Effector memory CD4-positive, alpha-beta T cell (primary cell): ENCODE measurements at regions not wholly inside any gene's neighbourhood (a gene's known extent, or its start where the extent isn't known, plus 50 kb on each side); places are given as distances from the start of the nearest gene placed in this dataset.
"Not testable (repeated sequence)": the region's sequence is repeated elsewhere in the genome, so short reads cannot be mapped to it uniquely, and the experiment has no call there.

Experiments
- DNase-seq, 3 donors: peaks; one replicate each; pipeline ENCODE4 v3.0.0-alpha.2; 2020
- H3K27ac ChIP-seq: 2 replicates; pipeline ENCODE4 v1.7.0; 2013; ENCODE audit warnings: mild to moderate bottlenecking, low read length, moderate library complexity; ENCODE audit not compliant: insufficient read depth, poor library complexity, severe bottlenecking
- H3K27me3 ChIP-seq: replicated peaks from 2 replicates; pipeline ENCODE4 v1.7.0; 2013; ENCODE audit warnings: mild to moderate bottlenecking, low read length; ENCODE audit not compliant: insufficient read depth, control insufficient read depth, poor library complexity, severe bottlenecking
- H3K36me3 ChIP-seq: 2 replicates; pipeline ENCODE4 v1.7.0; 2013; ENCODE audit warnings: mild to moderate bottlenecking, low read length, moderate library complexity; ENCODE audit not compliant: control insufficient read depth, insufficient read depth
- H3K4me1 ChIP-seq: 2 replicates; pipeline ENCODE4 v1.7.0; 2013; ENCODE audit warnings: low read length, mild to moderate bottlenecking; ENCODE audit not compliant: control insufficient read depth, insufficient read depth, poor library complexity, severe bottlenecking
- H3K4me3 ChIP-seq: 2 replicates; pipeline ENCODE4 v1.7.0; 2013; ENCODE audit warnings: low read length, low read depth, mild to moderate bottlenecking; ENCODE audit not compliant: insufficient read depth, poor library complexity, severe bottlenecking
- H3K9me3 ChIP-seq: 2 replicates; pipeline ENCODE4 v1.7.0; 2013; ENCODE audit warnings: mild to moderate bottlenecking, low read length, moderate library complexity; ENCODE audit not compliant: control insufficient read depth

DNA sequence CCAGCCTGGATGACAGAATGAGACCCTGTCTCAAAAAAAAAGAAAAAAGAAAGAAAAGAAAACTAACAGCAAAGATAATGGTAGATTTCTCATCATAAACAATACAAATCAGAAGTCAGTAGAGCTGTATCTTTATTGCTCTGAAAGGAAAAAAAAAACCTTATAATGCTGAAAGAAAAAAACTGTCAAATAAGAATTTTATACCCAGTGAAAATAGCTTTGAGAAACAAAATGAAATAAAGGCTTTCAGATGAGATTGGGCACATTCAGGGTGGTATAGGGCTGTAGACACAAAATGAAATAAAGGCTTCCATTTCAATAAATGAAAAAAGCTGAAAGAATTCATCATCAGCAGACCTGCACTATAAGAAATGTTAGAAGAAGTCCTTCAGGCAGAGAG lies 105.0 kb upstream of the FOXN3 start:
- H3K4me1 ChIP-seq = no peaks in the 10 kb centered on the region
- H3K4me3 ChIP-seq = no peak overlapping the region
- DNase-seq = no peak
- no peak overlapping the region for H3K27ac ChIP-seq
- no peaks in the 10 kb centered on the region for H3K27me3 ChIP-seq
- H3K36me3 ChIP-seq = no peaks in the 10 kb centered on the region
- no peaks in the 10 kb centered on the region for H3K9me3 ChIP-seq

GRCh38 chr14:89519040-89519439 lies 102.0 kb upstream of the FOXN3 start:
- Histone ChIP-seq H3K27ac (no peak overlapping the region), H3K4me3 (no peak overlapping the region), H3K36me3 (no peaks in the 10 kb centered on the region), H3K27me3 (no peaks in the 10 kb centered on the region), H3K9me3 (no peaks in the 10 kb centered on the region), H3K4me1 (no peaks in the 10 kb centered on the region)
- DNase-seq = no peak

GRCh38 chr14:89516173-89516572 lies 99.1 kb upstream of the FOXN3 start:
- Histone ChIP-seq H3K4me1 (peaks cover 3% of the 10 kb centered on the region), H3K9me3 (no peaks in the 10 kb centered on the region), H3K27me3 (no peaks in the 10 kb centered on the region), H3K4me3 (no peak overlapping the region), H3K36me3 (no peaks in the 10 kb centered on the region), H3K27ac (no peak overlapping the region)
- DNase-seq = no peak

GRCh38 chr14:89514601-89515000 lies 97.6 kb upstream of the FOXN3 start:
- no peak overlapping the region for H3K4me3 ChIP-seq
- peaks cover 9% of the 10 kb centered on the region for H3K4me1 ChIP-seq
- no peak for DNase-seq
- no peaks in the 10 kb centered on the region for H3K9me3 ChIP-seq
- no peaks in the 10 kb centered on the region for H3K36me3 ChIP-seq
- no peak overlapping the region for H3K27ac ChIP-seq
- no peaks in the 10 kb centered on the region for H3K27me3 ChIP-seq

DNA sequence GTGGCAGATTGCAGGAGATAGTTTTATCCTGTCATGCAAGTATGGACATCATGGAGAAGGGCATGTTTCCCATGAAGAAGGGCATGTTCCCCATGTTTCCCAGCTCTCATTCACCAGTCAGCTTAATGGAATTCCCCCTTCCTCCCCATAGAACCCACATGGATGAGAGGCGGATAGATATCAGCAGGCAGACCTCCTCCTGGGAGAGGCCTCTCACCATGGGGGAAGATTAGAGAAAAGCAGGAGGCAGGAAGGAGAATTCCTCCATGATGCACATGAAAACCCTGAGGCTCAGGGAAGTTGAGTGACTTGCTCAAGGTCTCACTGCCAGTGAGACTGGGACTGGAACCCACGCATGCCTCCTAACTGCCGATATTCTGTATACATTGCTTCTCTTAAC lies 92.9 kb upstream of the FOXN3 start:
- no peak overlapping the region for H3K4me3 ChIP-seq
- peaks cover 9% of the 10 kb centered on the region for H3K4me1 ChIP-seq
- H3K27me3 ChIP-seq = no peaks in the 10 kb centered on the region
- H3K36me3 ChIP-seq = peaks cover 5% of the 10 kb centered on the region
- no peak for DNase-seq
- H3K9me3 ChIP-seq = no peaks in the 10 kb centered on the region
- no peak overlapping the region for H3K27ac ChIP-seq

- Histone ChIP-seq H3K36me3 (peaks cover 5% of the 10 kb centered on the region), H3K27ac (no peak overlapping the region), H3K9me3 (no peaks in the 10 kb centered on the region), H3K4me1 (peaks cover 9% of the 10 kb centered on the region), H3K4me3 (no peak overlapping the region), H3K27me3 (no peaks in the 10 kb centered on the region)
- DNase-seq = no peak
These were observed 91.8 kb upstream of the FOXN3 start for GRCh38 chr14:89508863-89509262.

GRCh38 chr14:89507926-89508460 lies 91.0 kb upstream of the FOXN3 start:
- no peak for DNase-seq
- H3K27ac ChIP-seq = no peak overlapping the region
- H3K4me1 ChIP-seq = peaks cover 9% of the 10 kb centered on the region
- H3K36me3 ChIP-seq = peaks cover 5% of the 10 kb centered on the region
- H3K9me3 ChIP-seq = no peaks in the 10 kb centered on the region
- no peak overlapping the region for H3K4me3 ChIP-seq
- no peaks in the 10 kb centered on the region for H3K27me3 ChIP-seq

DNA sequence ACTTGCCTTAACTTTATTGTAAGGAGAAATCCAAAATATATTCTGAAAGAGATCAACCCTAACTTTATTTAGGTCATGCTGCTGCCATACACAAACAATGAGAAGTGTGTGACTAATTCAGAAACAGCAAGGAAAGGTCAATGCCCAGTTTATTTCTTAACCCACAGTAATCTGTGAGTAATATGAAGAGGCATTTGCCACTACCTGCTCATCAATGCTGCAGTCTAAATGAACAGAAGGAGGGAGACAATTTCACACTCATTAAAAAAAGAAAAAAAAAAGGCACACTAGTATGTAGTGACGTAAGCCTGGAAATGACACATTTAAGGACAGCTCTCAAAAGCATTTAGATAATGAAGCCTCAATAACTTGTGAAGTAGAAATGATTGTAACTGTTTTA lies 90.5 kb upstream of the FOXN3 start:
- H3K27ac ChIP-seq = no peak overlapping the region
- no peaks in the 10 kb centered on the region for H3K9me3 ChIP-seq
- H3K4me3 ChIP-seq = no peak overlapping the region
- peaks cover 5% of the 10 kb centered on the region for H3K36me3 ChIP-seq
- no peaks in the 10 kb centered on the region for H3K27me3 ChIP-seq
- DNase-seq = no peak
- peaks cover 9% of the 10 kb centered on the region for H3K4me1 ChIP-seq

DNA sequence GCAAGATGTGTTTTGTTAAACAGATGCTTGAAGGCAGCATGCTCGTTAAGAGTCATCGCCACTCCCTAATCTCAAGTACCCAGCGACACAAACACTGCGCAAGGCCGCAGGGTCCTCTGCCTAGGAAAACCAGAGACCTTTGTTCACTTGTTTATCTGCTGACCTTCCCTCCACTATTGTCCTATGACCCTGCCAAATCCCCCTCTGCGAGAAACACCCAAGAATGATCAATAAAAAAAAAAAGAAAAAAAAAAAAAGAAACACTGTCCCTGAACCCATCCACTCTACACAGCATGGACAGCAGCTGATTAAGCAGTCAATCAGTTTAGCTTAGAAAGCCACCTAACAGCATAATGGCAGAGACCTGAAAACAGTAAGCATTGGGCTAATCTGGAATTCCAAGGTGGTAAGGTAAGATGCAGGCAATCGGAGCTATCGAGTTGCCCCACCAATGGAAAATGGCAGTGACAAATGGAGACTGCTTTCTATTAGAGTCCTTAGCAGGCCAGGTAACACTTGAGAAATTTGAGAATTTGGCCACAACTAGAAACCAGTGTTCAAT lies 89.9 kb upstream of the FOXN3 start:
- H3K4me3 ChIP-seq, H3K4me1 ChIP-seq, H3K27me3 ChIP-seq, DNase-seq, H3K27ac ChIP-seq, H3K36me3 ChIP-seq, H3K9me3 ChIP-seq: not testable (repeated sequence)

- H3K27me3 ChIP-seq = no peaks in the 10 kb centered on the region
- no peaks in the 10 kb centered on the region for H3K4me1 ChIP-seq
- no peak overlapping the region for H3K4me3 ChIP-seq
- no peak for DNase-seq
- peaks cover 8% of the 10 kb centered on the region for H3K36me3 ChIP-seq
- H3K9me3 ChIP-seq = no peaks in the 10 kb centered on the region
- no peak overlapping the region for H3K27ac ChIP-seq
These were observed 87.7 kb upstream of the FOXN3 start for GRCh38 chr14:89504602-89505313.
